ENCODE measurements at regions not wholly inside any gene's neighbourhood (a gene's known extent, or its start where the extent isn't known, plus 50 kb on each side); places are given as distances from the start of the nearest gene placed in this dataset.

- Histone ChIP-seq H3K36me3 (ENCODE audit: insufficient read depth, low read length) (no peaks in the 10 kb centered on the region), H3K9ac (ENCODE audit: insufficient read length) (no peak overlapping the region), H3K27ac (no peak overlapping the region), H3K4me3 (no peak overlapping the region), H3K9me3 (ENCODE audit: low read depth, low read length) (no peaks in the 10 kb centered on the region)
- no peak for DNase-seq (ENCODE audit: low read depth, low spot score)
- TF ChIP-seq EZH2 (IDR thresholded peaks at IDR 0.05) (no peak), FOXP2 (optimal IDR thresholded peaks at IDR 0.05; ENCODE audit: control extremely low read depth, extremely low read length, insufficient read depth) (no peak), POLR2AphosphoS5 (IDR thresholded peaks at IDR 0.05; ENCODE audit: borderline replicate concordance, low read depth, low read length) (no peak)
Measured at GRCh38 chr13:64534302-64534701, 2695.8 kb downstream of the PCDH9 start.

GRCh38 chr13:64531400-64531799 lies 2698.7 kb downstream of the PCDH9 start:
- TF ChIP-seq POLR2AphosphoS5 (IDR thresholded peaks at IDR 0.05; ENCODE audit: borderline replicate concordance, low read depth, low read length) (no peak), EZH2 (IDR thresholded peaks at IDR 0.05) (no peak), FOXP2 (optimal IDR thresholded peaks at IDR 0.05; ENCODE audit: control extremely low read depth, extremely low read length, insufficient read depth) (no peak)
- Histone ChIP-seq H3K9me3 (ENCODE audit: low read depth, low read length) (no peaks in the 10 kb centered on the region), H3K4me3 (no peak overlapping the region), H3K27ac (no peak overlapping the region), H3K36me3 (ENCODE audit: insufficient read depth, low read length) (no peaks in the 10 kb centered on the region), H3K9ac (ENCODE audit: insufficient read length) (no peak overlapping the region)
- DNase-seq (ENCODE audit: low read depth, low spot score), result no peak

GRCh38 chr13:64529874-64530485 lies 2700.2 kb downstream of the PCDH9 start:
- no peak for DNase-seq (ENCODE audit: low read depth, low spot score)
- H3K27ac ChIP-seq, result no peak overlapping the region

GRCh38 chr13:64528838-64529237 lies 2701.3 kb downstream of the PCDH9 start:
- Histone ChIP-seq H3K4me3 (no peak overlapping the region), H3K9me3 (ENCODE audit: low read depth, low read length) (no peaks in the 10 kb centered on the region)
- TF ChIP-seq FOXP2 (optimal IDR thresholded peaks at IDR 0.05; ENCODE audit: control extremely low read depth, extremely low read length, insufficient read depth) (no peak), EZH2 (IDR thresholded peaks at IDR 0.05) (no peak), POLR2AphosphoS5 (IDR thresholded peaks at IDR 0.05; ENCODE audit: borderline replicate concordance, low read depth, low read length) (no peak)

More at GRCh38 chr13:64529874-64530485, 2700.2 kb downstream of the PCDH9 start:
- Histone ChIP-seq H3K9me3 (ENCODE audit: low read depth, low read length) (no peaks in the 10 kb centered on the region), H3K36me3 (ENCODE audit: insufficient read depth, low read length) (no peaks in the 10 kb centered on the region), H3K4me3 (no peak overlapping the region), H3K9ac (ENCODE audit: insufficient read length) (no peak overlapping the region)
- TF ChIP-seq POLR2AphosphoS5 (IDR thresholded peaks at IDR 0.05; ENCODE audit: borderline replicate concordance, low read depth, low read length), result no peak
- no peak for TF ChIP-seq EZH2 (IDR thresholded peaks at IDR 0.05)
- no peak for TF ChIP-seq FOXP2 (optimal IDR thresholded peaks at IDR 0.05; ENCODE audit: control extremely low read depth, extremely low read length, insufficient read depth)

GRCh38 chr13:64527561-64527960 lies 2702.6 kb downstream of the PCDH9 start:
- Histone ChIP-seq H3K36me3 (ENCODE audit: insufficient read depth, low read length) (no peaks in the 10 kb centered on the region), H3K27ac (no peak overlapping the region), H3K4me3 (no peak overlapping the region), H3K9me3 (ENCODE audit: low read depth, low read length) (no peaks in the 10 kb centered on the region), H3K9ac (ENCODE audit: insufficient read length) (no peak overlapping the region)
- DNase-seq (ENCODE audit: low read depth, low spot score), result no peak
- TF ChIP-seq FOXP2 (optimal IDR thresholded peaks at IDR 0.05; ENCODE audit: control extremely low read depth, extremely low read length, insufficient read depth), result no peak
- no peak for TF ChIP-seq EZH2 (IDR thresholded peaks at IDR 0.05)
- no peak for TF ChIP-seq POLR2AphosphoS5 (IDR thresholded peaks at IDR 0.05; ENCODE audit: borderline replicate concordance, low read depth, low read length)

More at GRCh38 chr13:64528838-64529237, 2701.3 kb downstream of the PCDH9 start:
- no peak for DNase-seq (ENCODE audit: low read depth, low spot score)
- no peak overlapping the region for H3K9ac ChIP-seq (ENCODE audit: insufficient read length)
- H3K36me3 ChIP-seq (ENCODE audit: insufficient read depth, low read length), result no peaks in the 10 kb centered on the region
- peak overlapping the region; percentile 12; the same call in 1 of the 2 replicates for H3K27ac ChIP-seq

GRCh38 chr13:64525687-64526086 lies 2704.4 kb downstream of the PCDH9 start:
- TF ChIP-seq FOXP2 (optimal IDR thresholded peaks at IDR 0.05; ENCODE audit: control extremely low read depth, extremely low read length, insufficient read depth), result no peak
- no peak for TF ChIP-seq POLR2AphosphoS5 (IDR thresholded peaks at IDR 0.05; ENCODE audit: borderline replicate concordance, low read depth, low read length)
- no peak for TF ChIP-seq EZH2 (IDR thresholded peaks at IDR 0.05)
- no peaks in the 10 kb centered on the region for H3K9me3 ChIP-seq (ENCODE audit: low read depth, low read length)
- no peak overlapping the region for H3K4me3 ChIP-seq
- H3K27ac ChIP-seq, result no peak overlapping the region
- no peak for DNase-seq (ENCODE audit: low read depth, low spot score)
- H3K36me3 ChIP-seq (ENCODE audit: insufficient read depth, low read length), result no peaks in the 10 kb centered on the region
- H3K9ac ChIP-seq (ENCODE audit: insufficient read length), result no peak overlapping the region

GRCh38 chr13:64510747-64511146 lies 2719.4 kb downstream of the PCDH9 start:
- no peak for DNase-seq (ENCODE audit: low read depth, low spot score)
- Histone ChIP-seq H3K27ac (no peak overlapping the region), H3K9ac (ENCODE audit: insufficient read length) (no peak overlapping the region), H3K36me3 (ENCODE audit: insufficient read depth, low read length) (no peaks in the 10 kb centered on the region), H3K4me3 (no peak overlapping the region), H3K9me3 (ENCODE audit: low read depth, low read length) (no peaks in the 10 kb centered on the region)
- no peak for TF ChIP-seq FOXP2 (optimal IDR thresholded peaks at IDR 0.05; ENCODE audit: control extremely low read depth, extremely low read length, insufficient read depth)
- no peak for TF ChIP-seq EZH2 (IDR thresholded peaks at IDR 0.05)
- no peak for TF ChIP-seq POLR2AphosphoS5 (IDR thresholded peaks at IDR 0.05; ENCODE audit: borderline replicate concordance, low read depth, low read length)

- DNase-seq (ENCODE audit: low read depth, low spot score), result no peak
- Histone ChIP-seq H3K9me3 (ENCODE audit: low read depth, low read length) (no peaks in the 10 kb centered on the region), H3K27ac (no peak overlapping the region), H3K36me3 (ENCODE audit: insufficient read depth, low read length) (no peaks in the 10 kb centered on the region), H3K9ac (ENCODE audit: insufficient read length) (no peak overlapping the region), H3K4me3 (no peak overlapping the region)
- TF ChIP-seq EZH2 (IDR thresholded peaks at IDR 0.05) (no peak), POLR2AphosphoS5 (IDR thresholded peaks at IDR 0.05; ENCODE audit: borderline replicate concordance, low read depth, low read length) (no peak), FOXP2 (optimal IDR thresholded peaks at IDR 0.05; ENCODE audit: control extremely low read depth, extremely low read length, insufficient read depth) (no peak)
Measured at GRCh38 chr13:64506246-64506645, 2723.9 kb downstream of the PCDH9 start.
